H1 (cell line): ENCODE measurements at regions not wholly inside any gene's neighbourhood (a gene's known extent, or its start where the extent isn't known, plus 50 kb on each side); places are given as distances from the start of the nearest gene placed in this dataset.

ENCODE experiments used
- CEBPB ChIP-seq: IDR thresholded peaks from 2 replicates; pipeline ENCODE4 v1.6.1; 2012; ENCODE audit warnings: low read depth, low read length
- TF ChIP-seq, protein P1 (sequence below): fragments of 300-600 bp; sonication (generic); IDR thresholded peaks from 2 replicates; pipeline ENCODE4 v1.7.1; 2012; ENCODE audit warnings: low read length, moderate library complexity, mild to moderate bottlenecking, inconsistent platforms; ENCODE audit not compliant: insufficient replicate concordance

- TF ChIP-seq, protein P1, sequence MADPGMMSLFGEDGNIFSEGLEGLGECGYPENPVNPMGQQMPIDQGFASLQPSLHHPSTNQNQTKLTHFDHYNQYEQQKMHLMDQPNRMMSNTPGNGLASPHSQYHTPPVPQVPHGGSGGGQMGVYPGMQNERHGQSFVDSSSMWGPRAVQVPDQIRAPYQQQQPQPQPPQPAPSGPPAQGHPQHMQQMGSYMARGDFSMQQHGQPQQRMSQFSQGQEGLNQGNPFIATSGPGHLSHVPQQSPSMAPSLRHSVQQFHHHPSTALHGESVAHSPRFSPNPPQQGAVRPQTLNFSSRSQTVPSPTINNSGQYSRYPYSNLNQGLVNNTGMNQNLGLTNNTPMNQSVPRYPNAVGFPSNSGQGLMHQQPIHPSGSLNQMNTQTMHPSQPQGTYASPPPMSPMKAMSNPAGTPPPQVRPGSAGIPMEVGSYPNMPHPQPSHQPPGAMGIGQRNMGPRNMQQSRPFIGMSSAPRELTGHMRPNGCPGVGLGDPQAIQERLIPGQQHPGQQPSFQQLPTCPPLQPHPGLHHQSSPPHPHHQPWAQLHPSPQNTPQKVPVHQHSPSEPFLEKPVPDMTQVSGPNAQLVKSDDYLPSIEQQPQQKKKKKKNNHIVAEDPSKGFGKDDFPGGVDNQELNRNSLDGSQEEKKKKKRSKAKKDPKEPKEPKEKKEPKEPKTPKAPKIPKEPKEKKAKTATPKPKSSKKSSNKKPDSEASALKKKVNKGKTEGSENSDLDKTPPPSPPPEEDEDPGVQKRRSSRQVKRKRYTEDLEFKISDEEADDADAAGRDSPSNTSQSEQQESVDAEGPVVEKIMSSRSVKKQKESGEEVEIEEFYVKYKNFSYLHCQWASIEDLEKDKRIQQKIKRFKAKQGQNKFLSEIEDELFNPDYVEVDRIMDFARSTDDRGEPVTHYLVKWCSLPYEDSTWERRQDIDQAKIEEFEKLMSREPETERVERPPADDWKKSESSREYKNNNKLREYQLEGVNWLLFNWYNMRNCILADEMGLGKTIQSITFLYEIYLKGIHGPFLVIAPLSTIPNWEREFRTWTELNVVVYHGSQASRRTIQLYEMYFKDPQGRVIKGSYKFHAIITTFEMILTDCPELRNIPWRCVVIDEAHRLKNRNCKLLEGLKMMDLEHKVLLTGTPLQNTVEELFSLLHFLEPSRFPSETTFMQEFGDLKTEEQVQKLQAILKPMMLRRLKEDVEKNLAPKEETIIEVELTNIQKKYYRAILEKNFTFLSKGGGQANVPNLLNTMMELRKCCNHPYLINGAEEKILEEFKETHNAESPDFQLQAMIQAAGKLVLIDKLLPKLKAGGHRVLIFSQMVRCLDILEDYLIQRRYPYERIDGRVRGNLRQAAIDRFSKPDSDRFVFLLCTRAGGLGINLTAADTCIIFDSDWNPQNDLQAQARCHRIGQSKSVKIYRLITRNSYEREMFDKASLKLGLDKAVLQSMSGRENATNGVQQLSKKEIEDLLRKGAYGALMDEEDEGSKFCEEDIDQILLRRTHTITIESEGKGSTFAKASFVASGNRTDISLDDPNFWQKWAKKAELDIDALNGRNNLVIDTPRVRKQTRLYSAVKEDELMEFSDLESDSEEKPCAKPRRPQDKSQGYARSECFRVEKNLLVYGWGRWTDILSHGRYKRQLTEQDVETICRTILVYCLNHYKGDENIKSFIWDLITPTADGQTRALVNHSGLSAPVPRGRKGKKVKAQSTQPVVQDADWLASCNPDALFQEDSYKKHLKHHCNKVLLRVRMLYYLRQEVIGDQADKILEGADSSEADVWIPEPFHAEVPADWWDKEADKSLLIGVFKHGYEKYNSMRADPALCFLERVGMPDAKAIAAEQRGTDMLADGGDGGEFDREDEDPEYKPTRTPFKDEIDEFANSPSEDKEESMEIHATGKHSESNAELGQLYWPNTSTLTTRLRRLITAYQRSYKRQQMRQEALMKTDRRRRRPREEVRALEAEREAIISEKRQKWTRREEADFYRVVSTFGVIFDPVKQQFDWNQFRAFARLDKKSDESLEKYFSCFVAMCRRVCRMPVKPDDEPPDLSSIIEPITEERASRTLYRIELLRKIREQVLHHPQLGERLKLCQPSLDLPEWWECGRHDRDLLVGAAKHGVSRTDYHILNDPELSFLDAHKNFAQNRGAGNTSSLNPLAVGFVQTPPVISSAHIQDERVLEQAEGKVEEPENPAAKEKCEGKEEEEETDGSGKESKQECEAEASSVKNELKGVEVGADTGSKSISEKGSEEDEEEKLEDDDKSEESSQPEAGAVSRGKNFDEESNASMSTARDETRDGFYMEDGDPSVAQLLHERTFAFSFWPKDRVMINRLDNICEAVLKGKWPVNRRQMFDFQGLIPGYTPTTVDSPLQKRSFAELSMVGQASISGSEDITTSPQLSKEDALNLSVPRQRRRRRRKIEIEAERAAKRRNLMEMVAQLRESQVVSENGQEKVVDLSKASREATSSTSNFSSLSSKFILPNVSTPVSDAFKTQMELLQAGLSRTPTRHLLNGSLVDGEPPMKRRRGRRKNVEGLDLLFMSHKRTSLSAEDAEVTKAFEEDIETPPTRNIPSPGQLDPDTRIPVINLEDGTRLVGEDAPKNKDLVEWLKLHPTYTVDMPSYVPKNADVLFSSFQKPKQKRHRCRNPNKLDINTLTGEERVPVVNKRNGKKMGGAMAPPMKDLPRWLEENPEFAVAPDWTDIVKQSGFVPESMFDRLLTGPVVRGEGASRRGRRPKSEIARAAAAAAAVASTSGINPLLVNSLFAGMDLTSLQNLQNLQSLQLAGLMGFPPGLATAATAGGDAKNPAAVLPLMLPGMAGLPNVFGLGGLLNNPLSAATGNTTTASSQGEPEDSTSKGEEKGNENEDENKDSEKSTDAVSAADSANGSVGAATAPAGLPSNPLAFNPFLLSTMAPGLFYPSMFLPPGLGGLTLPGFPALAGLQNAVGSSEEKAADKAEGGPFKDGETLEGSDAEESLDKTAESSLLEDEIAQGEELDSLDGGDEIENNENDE: no peak
- no peak for TF ChIP-seq CEBPB
Measured at GRCh38 chr4:3601992-3602391, 69.8 kb upstream of the LRPAP1 start (continued).
